Panc1 (cell line): ENCODE measurements at regions not wholly inside any gene's neighbourhood (a gene's known extent, or its start where the extent isn't known, plus 50 kb on each side); places are given as distances from the start of the nearest gene placed in this dataset.

ENCODE experiments used
- ATAC-seq: fragments of 200-7000 bp; cut with Tn5 transposase; 2 replicates; pipeline ENCODE4 v1.9.1; 2020; ENCODE audit warnings: mild to moderate bottlenecking, moderate library complexity
- BruUV-seq: library from RNA; stranded (reverse); fragments of 400-500 nt; replicated peaks from 2 replicates; lab custom pipeline; 2021; lab: Mats Ljungman, UMichigan
- CTCF ChIA-PET: fragments of 300-600 bp; sonication (Branson Sonifier 250); formaldehyde crosslinking; loops from one replicate; lab custom pipeline; 2022; ENCODE audit warnings: antibody characterized with exemption; lab: Charles Lee
- POLR2A ChIA-PET: fragments of 300-600 bp; sonication (Branson Sonifier 250); formaldehyde crosslinking; loops from one replicate; lab custom pipeline; 2022; ENCODE audit warnings: antibody characterized with exemption; lab: Charles Lee
- DNase-seq: peaks from one replicate; pipeline ENCODE4 v3.0.0-alpha.2; 2010; ENCODE audit warnings: low read depth, low spot score
- H3K27ac ChIP-seq: 2 replicates; pipeline ENCODE4 v1.5.1; 2011; ENCODE audit warnings: mild to moderate bottlenecking, low read length, inconsistent platforms
- H3K27me3 ChIP-seq: fragments of 200-500 bp; sonication (Bioruptor generic); 2 replicates; pipeline ENCODE4 v1.6.0; 2014; ENCODE audit warnings: low read length, inconsistent platforms; ENCODE audit not compliant: control insufficient read depth, insufficient read depth
- H3K36me3 ChIP-seq: fragments of 200-500 bp; sonication (Bioruptor generic); 2 replicates; pipeline ENCODE4 v1.5.1; 2014; ENCODE audit warnings: inconsistent platforms, mild to moderate bottlenecking, low read length, moderate library complexity; ENCODE audit not compliant: control insufficient read depth, insufficient read depth
- H3K4me1 ChIP-seq: 2 replicates; pipeline ENCODE4 v1.5.1; 2011; ENCODE audit warnings: inconsistent platforms, mild to moderate bottlenecking, low read length, moderate library complexity; ENCODE audit not compliant: control insufficient read depth, insufficient read depth
- H3K4me3 ChIP-seq, 2 experiments: 2 replicates each; pipeline ENCODE4 v1.5.1; 2011 to 2012; ENCODE audit warnings: low read depth in 2 of 2, low read length in 2 of 2, mild to moderate bottlenecking in 2 of 2, inconsistent platforms in 1 of 2, moderate library complexity in 1 of 2
- H3K9me3 ChIP-seq: fragments of 200-500 bp; sonication (Bioruptor generic); 2 replicates; pipeline ENCODE4 v1.5.1; 2014; ENCODE audit warnings: low read depth, mild to moderate bottlenecking, inconsistent platforms, low read length, moderate library complexity; ENCODE audit not compliant: control insufficient read depth, insufficient read depth
- CTCF ChIP-seq: fragments of 450-650 bp; IDR thresholded peaks from 2 replicates; pipeline ENCODE4 v1.5.1; 2017; ENCODE audit warnings: mild to moderate bottlenecking
- POLR2AphosphoS5 ChIP-seq: IDR thresholded peaks from 2 replicates; pipeline ENCODE4 v1.6.1; 2012; ENCODE audit warnings: mild to moderate bottlenecking, low read depth, low read length, moderate library complexity
- SIN3A ChIP-seq: IDR thresholded peaks from 2 replicates; pipeline ENCODE4 v1.6.1; 2012; ENCODE audit warnings: low read depth, mild to moderate bottlenecking, low read length, moderate library complexity, borderline replicate concordance; ENCODE audit not compliant: insufficient read depth
- TCF7L2 ChIP-seq: IDR thresholded peaks from 2 replicates; pipeline ENCODE4 v1.6.1; 2011; ENCODE audit warnings: mild to moderate bottlenecking, low read depth, low read length, inconsistent platforms
- in situ Hi-C: cut with HindIII; loops from 2 replicates; pipeline ENCODE4 v1.10.0; 2016; ENCODE audit warnings: low sequenced_read_pairs, low pct_unique_long_range_greater_than_20kb
- intact Hi-C: fragments of 100-400 bp; cut with micrococcal nuclease; formaldehyde crosslinking; loops from one replicate; pipeline ENCODE4 v1.10.0; 2022; ENCODE audit not compliant: unreplicated experiment
- TF ChIP-seq, protein P1 (sequence below), 2 experiments: IDR thresholded peaks; 2 replicates each; pipeline ENCODE4 v1.6.1; 2011 to 2012; ENCODE audit warnings: low read depth in 2 of 2, control low read depth in 1 of 2, low read length in 1 of 2, mild to moderate bottlenecking in 1 of 2, moderate library complexity in 1 of 2; ENCODE audit not compliant: insufficient read depth in 1 of 2

GRCh38 chr4:134747108-134747805 is 545.7 kb upstream of the PABPC4L start:
- ATAC-seq, result no peak
- no peak overlapping the region for H3K27ac ChIP-seq
- no peaks in the 10 kb centered on the region for H3K4me1 ChIP-seq
- POLR2A ChIA-PET, result no interaction called here
- intact Hi-C loops (no loop called here), in situ Hi-C loops (no loop called here)
- DNase-seq, result no peak
- no peaks in the 10 kb centered on the region for H3K27me3 ChIP-seq
- no TSS peak for BruUV-seq
- CTCF ChIA-PET, result no interaction called here
- H3K4me3 ChIP-seq, result no peak overlapping the region
- H3K36me3 ChIP-seq, result no peaks in the 10 kb centered on the region
- no peaks in the 10 kb centered on the region for H3K9me3 ChIP-seq
- TF ChIP-seq SIN3A (no peak), POLR2AphosphoS5 (no peak), TCF7L2 (no peak), CTCF (no peak)
- TF ChIP-seq, protein P1, sequence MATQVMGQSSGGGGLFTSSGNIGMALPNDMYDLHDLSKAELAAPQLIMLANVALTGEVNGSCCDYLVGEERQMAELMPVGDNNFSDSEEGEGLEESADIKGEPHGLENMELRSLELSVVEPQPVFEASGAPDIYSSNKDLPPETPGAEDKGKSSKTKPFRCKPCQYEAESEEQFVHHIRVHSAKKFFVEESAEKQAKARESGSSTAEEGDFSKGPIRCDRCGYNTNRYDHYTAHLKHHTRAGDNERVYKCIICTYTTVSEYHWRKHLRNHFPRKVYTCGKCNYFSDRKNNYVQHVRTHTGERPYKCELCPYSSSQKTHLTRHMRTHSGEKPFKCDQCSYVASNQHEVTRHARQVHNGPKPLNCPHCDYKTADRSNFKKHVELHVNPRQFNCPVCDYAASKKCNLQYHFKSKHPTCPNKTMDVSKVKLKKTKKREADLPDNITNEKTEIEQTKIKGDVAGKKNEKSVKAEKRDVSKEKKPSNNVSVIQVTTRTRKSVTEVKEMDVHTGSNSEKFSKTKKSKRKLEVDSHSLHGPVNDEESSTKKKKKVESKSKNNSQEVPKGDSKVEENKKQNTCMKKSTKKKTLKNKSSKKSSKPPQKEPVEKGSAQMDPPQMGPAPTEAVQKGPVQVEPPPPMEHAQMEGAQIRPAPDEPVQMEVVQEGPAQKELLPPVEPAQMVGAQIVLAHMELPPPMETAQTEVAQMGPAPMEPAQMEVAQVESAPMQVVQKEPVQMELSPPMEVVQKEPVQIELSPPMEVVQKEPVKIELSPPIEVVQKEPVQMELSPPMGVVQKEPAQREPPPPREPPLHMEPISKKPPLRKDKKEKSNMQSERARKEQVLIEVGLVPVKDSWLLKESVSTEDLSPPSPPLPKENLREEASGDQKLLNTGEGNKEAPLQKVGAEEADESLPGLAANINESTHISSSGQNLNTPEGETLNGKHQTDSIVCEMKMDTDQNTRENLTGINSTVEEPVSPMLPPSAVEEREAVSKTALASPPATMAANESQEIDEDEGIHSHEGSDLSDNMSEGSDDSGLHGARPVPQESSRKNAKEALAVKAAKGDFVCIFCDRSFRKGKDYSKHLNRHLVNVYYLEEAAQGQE (IDR thresholded peaks at IDR 0.05; ENCODE audit: insufficient read depth in 1 of 2, low read depth in 2 of 2, low read length in 1 of 2), result no peak

DNA sequence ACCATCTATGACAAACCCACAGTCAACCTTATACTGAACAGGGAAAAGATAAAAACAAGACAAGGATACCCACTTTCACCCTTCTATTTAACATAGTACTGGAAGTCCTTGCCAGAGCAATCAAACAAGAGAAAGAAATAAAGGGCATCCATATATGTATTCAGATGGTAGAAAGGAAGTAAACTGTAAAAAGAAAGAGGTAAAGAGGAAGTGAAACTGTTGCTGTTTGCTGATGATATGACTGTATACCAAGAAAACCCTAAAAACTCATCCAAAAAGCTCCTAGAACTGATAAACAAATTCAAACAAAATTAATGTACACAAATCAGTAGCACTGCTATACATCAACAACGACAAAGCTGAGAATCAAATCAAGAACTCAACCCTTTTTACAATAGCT is 538.7 kb upstream of the PABPC4L start:
- TF ChIP-seq POLR2AphosphoS5, result no peak
- TF ChIP-seq, protein P1 (IDR thresholded peaks at IDR 0.05; ENCODE audit: insufficient read depth in 1 of 2, low read depth in 2 of 2, low read length in 1 of 2), result no peak
- TF ChIP-seq TCF7L2, result no peak
- no peak for TF ChIP-seq CTCF
- TF ChIP-seq SIN3A, result no peak

More for the DNA sequence above, 538.7 kb upstream of the PABPC4L start:
- no peaks in the 10 kb centered on the region for H3K27me3 ChIP-seq
- BruUV-seq, result no TSS peak
- ATAC-seq, result no peak
- ChIA-PET POLR2A (no interaction called here), CTCF (no interaction called here)
- H3K27ac ChIP-seq, result no peak overlapping the region
- no peaks in the 10 kb centered on the region for H3K36me3 ChIP-seq
- intact Hi-C loops (no loop called here), in situ Hi-C loops (no loop called here)
- H3K4me3 ChIP-seq, result no peak overlapping the region
- DNase-seq, result no peak
- H3K4me1 ChIP-seq, result no peaks in the 10 kb centered on the region
- H3K9me3 ChIP-seq, result no peaks in the 10 kb centered on the region
